Globus pallidus (tissue), 1 donor: ENCODE measurements at regions not wholly inside any gene's neighbourhood (a gene's known extent, or its start where the extent isn't known, plus 50 kb on each side); places are given as distances from the start of the nearest gene placed in this dataset.
"Not testable (repeated sequence)": the region's sequence is repeated elsewhere in the genome, so short reads cannot be mapped to it uniquely, and the experiment has no call there.

Experiments
- DNase-seq: peaks from one replicate; pipeline ENCODE4 v3.0.0-alpha.2; 2015; ENCODE audit warnings: low spot score

- DNase-seq = not testable (repeated sequence)
Observed at GRCh38 chr1:149278156-149278555, 174.8 kb upstream of the NBPF9 start.

- not testable (repeated sequence) for DNase-seq
Observed at GRCh38 chr1:149279015-149279414, 175.7 kb upstream of the NBPF9 start.

GRCh38 chr1:149279512-149279911, 176.2 kb upstream of the NBPF9 start:
- DNase-seq = not testable (repeated sequence)

GRCh38 chr1:149284773-149285172, 181.4 kb upstream of the NBPF9 start:
- DNase-seq = not testable (repeated sequence)

- DNase-seq = not testable (repeated sequence)
Observed at GRCh38 chr1:149285205-149285604, 181.9 kb upstream of the NBPF9 start.

GRCh38 chr1:149285638-149286037, 182.3 kb upstream of the NBPF9 start:
- not testable (repeated sequence) for DNase-seq

GRCh38 chr1:149288580-149288979, 185.2 kb upstream of the NBPF9 start:
- not testable (repeated sequence) for DNase-seq

GRCh38 chr1:149300478-149301218, 174.2 kb upstream of the NBPF19 start:
- DNase-seq = not testable (repeated sequence)

GRCh38 chr1:149301282-149301681, 173.6 kb upstream of the NBPF19 start:
- DNase-seq = not testable (repeated sequence)

- not testable (repeated sequence) for DNase-seq
Observed at GRCh38 chr1:149304796-149305195, 170.0 kb upstream of the NBPF19 start.

- not testable (repeated sequence) for DNase-seq
Observed at GRCh38 chr1:149307640-149308039, 167.2 kb upstream of the NBPF19 start.

GRCh38 chr1:149314921-149315320, 159.9 kb upstream of the NBPF19 start:
- DNase-seq = not testable (repeated sequence)

GRCh38 chr1:149320971-149321731, 153.7 kb upstream of the NBPF19 start:
- not testable (repeated sequence) for DNase-seq

GRCh38 chr1:149321732-149322016, 153.2 kb upstream of the NBPF19 start:
- DNase-seq = not testable (repeated sequence)

GRCh38 chr1:149330081-149330335, 144.8 kb upstream of the NBPF19 start:
- DNase-seq = not testable (repeated sequence)

GRCh38 chr1:149336082-149336481, 138.8 kb upstream of the NBPF19 start:
- DNase-seq = not testable (repeated sequence)

- DNase-seq = not testable (repeated sequence)
Observed at GRCh38 chr1:149338221-149338691, 136.6 kb upstream of the NBPF19 start.

- DNase-seq = not testable (repeated sequence)
Observed at GRCh38 chr1:149338698-149339097, 136.1 kb upstream of the NBPF19 start.

GRCh38 chr1:149349448-149349847, 125.4 kb upstream of the NBPF19 start:
- not testable (repeated sequence) for DNase-seq

- DNase-seq = not testable (repeated sequence)
Observed at GRCh38 chr1:149352205-149352604, 122.6 kb upstream of the NBPF19 start.

GRCh38 chr1:149354579-149354978, 120.3 kb upstream of the NBPF19 start:
- not testable (repeated sequence) for DNase-seq

GRCh38 chr1:149355748-149356147, 119.1 kb upstream of the NBPF19 start:
- not testable (repeated sequence) for DNase-seq

- DNase-seq = not testable (repeated sequence)
Observed at GRCh38 chr1:149356152-149356551, 118.7 kb upstream of the NBPF19 start.
